HCT116 (cell line): ENCODE measurements at regions not wholly inside any gene's neighbourhood (a gene's known extent, or its start where the extent isn't known, plus 50 kb on each side); places are given as distances from the start of the nearest gene placed in this dataset.

ENCODE experiments used
- CTCF ChIP-seq, 3 experiments: fragments of 200-600 bp in 1 of 3; sonication (generic) in 1 of 3; IDR thresholded peaks in 2 of 3; conservative IDR thresholded peaks in 1 of 3; 2 replicates each; pipeline ENCODE4 v1.5.1; 2012 to 2017; ENCODE audit warnings: low read depth in 2 of 3, low read length in 2 of 3, antibody characterized with exemption in 1 of 3, borderline replicate concordance in 1 of 3, control low read depth in 1 of 3, mild to moderate bottlenecking in 1 of 3, mixed read lengths in 1 of 3, mixed run types in 1 of 3, moderate library complexity in 1 of 3; ENCODE audit not compliant: insufficient read depth in 1 of 3
- POLR2A ChIP-seq: IDR thresholded peaks from 2 replicates; pipeline ENCODE4 v1.7.0; 2011; ENCODE audit warnings: borderline replicate concordance; ENCODE audit not compliant: insufficient read depth, insufficient read length; ENCODE audit errors: extremely low read depth
- POLR2AphosphoS5 ChIP-seq: IDR thresholded peaks from 2 replicates; pipeline ENCODE4 v1.6.1; 2011; ENCODE audit warnings: mild to moderate bottlenecking, low read depth, low read length, moderate library complexity
- REST ChIP-seq: IDR thresholded peaks from 2 replicates; pipeline ENCODE4 v1.6.1; 2012; ENCODE audit warnings: low read depth

GRCh38 chr1:102252731-102253505, 256.2 kb upstream of the OLFM3 start:
- TF ChIP-seq POLR2AphosphoS5 (no peak), CTCF (IDR thresholded peaks at IDR 0.05 in 2 of 3, conservative IDR thresholded peaks at IDR 0.05 in 1 of 3; ENCODE audit: borderline replicate concordance in 1 of 3, insufficient read depth in 1 of 3, low read depth in 2 of 3, low read length in 2 of 3) (no peak), POLR2A (no peak), REST (no peak)
